HUES48 (cell line): ENCODE measurements at regions not wholly inside any gene's neighbourhood (a gene's known extent, or its start where the extent isn't known, plus 50 kb on each side); places are given as distances from the start of the nearest gene placed in this dataset.
"Not testable (repeated sequence)": the region's sequence is repeated elsewhere in the genome, so short reads cannot be mapped to it uniquely, and the experiment has no call there.

Experiments used
- H3K27ac ChIP-seq: one replicate; pipeline ENCODE4 v1.7.0; 2013; ENCODE audit warnings: low read depth, low read length, inconsistent platforms
- H3K27me3 ChIP-seq: 2 replicates; pipeline ENCODE4 v1.6.1; 2013; ENCODE audit warnings: mild to moderate bottlenecking, low read length; ENCODE audit not compliant: control insufficient read depth, insufficient read depth
- H3K36me3 ChIP-seq: 2 replicates; pipeline ENCODE4 v1.6.1; 2013; ENCODE audit warnings: low read length; ENCODE audit not compliant: control insufficient read depth, insufficient read depth
- H3K4me1 ChIP-seq: 2 replicates; pipeline ENCODE4 v1.6.1; 2013; ENCODE audit warnings: mild to moderate bottlenecking, low read length; ENCODE audit not compliant: control insufficient read depth, insufficient read depth
- H3K4me3 ChIP-seq: 2 replicates; pipeline ENCODE4 v1.5.1; 2013; ENCODE audit warnings: mild to moderate bottlenecking, low read depth, low read length
- H3K9ac ChIP-seq: 2 replicates; pipeline ENCODE4 v1.6.1; 2013; ENCODE audit warnings: mild to moderate bottlenecking, low read depth, low read length, moderate library complexity
- H3K9me3 ChIP-seq: 2 replicates; pipeline ENCODE4 v1.6.1; 2013; ENCODE audit warnings: low read length; ENCODE audit not compliant: control insufficient read depth, insufficient read depth

- no peak overlapping the region for H3K27ac ChIP-seq
- H3K4me1 ChIP-seq = no peaks in the 10 kb centered on the region
- H3K9ac ChIP-seq = no peak overlapping the region
- H3K4me3 ChIP-seq = no peak overlapping the region
- no peaks in the 10 kb centered on the region for H3K9me3 ChIP-seq
- no peaks in the 10 kb centered on the region for H3K36me3 ChIP-seq
- H3K27me3 ChIP-seq = no peaks in the 10 kb centered on the region
Observed at GRCh38 chr7:10473569-10473968, 500.1 kb upstream of the PHF14 start.

GRCh38 chr7:10474048-10474447 is 499.6 kb upstream of the PHF14 start:
- H3K4me3 ChIP-seq = no peak overlapping the region
- no peak overlapping the region for H3K9ac ChIP-seq
- H3K27ac ChIP-seq = no peak overlapping the region
- no peaks in the 10 kb centered on the region for H3K27me3 ChIP-seq
- H3K9me3 ChIP-seq = no peaks in the 10 kb centered on the region
- no peaks in the 10 kb centered on the region for H3K36me3 ChIP-seq
- no peaks in the 10 kb centered on the region for H3K4me1 ChIP-seq

- Histone ChIP-seq H3K4me3 (no peak overlapping the region), H3K9ac (no peak overlapping the region), H3K27ac (no peak overlapping the region), H3K27me3 (no peaks in the 10 kb centered on the region), H3K9me3 (no peaks in the 10 kb centered on the region), H3K36me3 (no peaks in the 10 kb centered on the region), H3K4me1 (no peaks in the 10 kb centered on the region)
Observed at GRCh38 chr7:10475940-10476641, 497.6 kb upstream of the PHF14 start.

- Histone ChIP-seq H3K36me3 (no peaks in the 10 kb centered on the region), H3K9ac (no peak overlapping the region), H3K27ac (no peak overlapping the region), H3K4me3 (no peak overlapping the region), H3K4me1 (no peaks in the 10 kb centered on the region), H3K27me3 (no peaks in the 10 kb centered on the region), H3K9me3 (no peaks in the 10 kb centered on the region)
Observed at GRCh38 chr7:10476642-10477041, 497.0 kb upstream of the PHF14 start.

- H3K27me3 ChIP-seq = no peaks in the 10 kb centered on the region
- H3K27ac ChIP-seq = no peak overlapping the region
- H3K4me3 ChIP-seq = no peak overlapping the region
- H3K4me1 ChIP-seq = no peaks in the 10 kb centered on the region
- no peak overlapping the region for H3K9ac ChIP-seq
- H3K9me3 ChIP-seq = no peaks in the 10 kb centered on the region
- H3K36me3 ChIP-seq = no peaks in the 10 kb centered on the region
Observed at GRCh38 chr7:10483671-10484070, 490.0 kb upstream of the PHF14 start.

- Histone ChIP-seq H3K4me1 (no peaks in the 10 kb centered on the region), H3K27me3 (no peaks in the 10 kb centered on the region), H3K9me3 (no peaks in the 10 kb centered on the region), H3K36me3 (no peaks in the 10 kb centered on the region), H3K9ac (no peak overlapping the region), H3K27ac (no peak overlapping the region), H3K4me3 (no peak overlapping the region)
Observed at GRCh38 chr7:10484767-10485166, 488.9 kb upstream of the PHF14 start.

- not testable (repeated sequence) for H3K9ac ChIP-seq, H3K36me3 ChIP-seq, H3K4me3 ChIP-seq, H3K4me1 ChIP-seq, H3K27me3 ChIP-seq, H3K27ac ChIP-seq
- H3K9me3 ChIP-seq = peaks cover 13% of the 10 kb centered on the region; the same call in 1 of the 2 replicates
Observed at GRCh38 chr7:10501206-10501884, 472.3 kb upstream of the PHF14 start.

GRCh38 chr7:10507032-10507431 is 466.6 kb upstream of the PHF14 start:
- Histone ChIP-seq H3K9ac (no peak overlapping the region), H3K27ac (no peak overlapping the region), H3K27me3 (no peaks in the 10 kb centered on the region), H3K9me3 (no peaks in the 10 kb centered on the region), H3K4me3 (no peak overlapping the region), H3K36me3 (no peaks in the 10 kb centered on the region), H3K4me1 (no peaks in the 10 kb centered on the region)

GRCh38 chr7:10521306-10521705 is 452.4 kb upstream of the PHF14 start:
- Histone ChIP-seq H3K4me1 (no peaks in the 10 kb centered on the region), H3K27ac (no peak overlapping the region), H3K4me3 (no peak overlapping the region), H3K36me3 (no peaks in the 10 kb centered on the region), H3K9me3 (no peaks in the 10 kb centered on the region), H3K27me3 (no peaks in the 10 kb centered on the region), H3K9ac (no peak overlapping the region)

- not testable (repeated sequence) for H3K27ac ChIP-seq, H3K4me1 ChIP-seq
Observed at GRCh38 chr7:10533429-10533828, 440.2 kb upstream of the PHF14 start.

GRCh38 chr7:10536561-10536960 is 437.1 kb upstream of the PHF14 start:
- Histone ChIP-seq H3K4me3 (no peak overlapping the region), H3K4me1 (no peaks in the 10 kb centered on the region), H3K9me3 (no peaks in the 10 kb centered on the region), H3K36me3 (no peaks in the 10 kb centered on the region), H3K9ac (no peak overlapping the region), H3K27ac (no peak overlapping the region), H3K27me3 (no peaks in the 10 kb centered on the region)

More at GRCh38 chr7:10533429-10533828, 440.2 kb upstream of the PHF14 start:
- H3K4me3 ChIP-seq, H3K27me3 ChIP-seq, H3K9me3 ChIP-seq, H3K9ac ChIP-seq, H3K36me3 ChIP-seq: not testable (repeated sequence)
